Body of pancreas (tissue), 4 donors: ENCODE measurements at regions not wholly inside any gene's neighbourhood (a gene's known extent, or its start where the extent isn't known, plus 50 kb on each side); places are given as distances from the start of the nearest gene placed in this dataset.

Source experiments
- CTCF ChIP-seq, 7 experiments: fragments of 450-650 bp in 4 of 7; fragments of 200-600 bp in 3 of 7; sonication (generic) in 3 of 7; IDR thresholded peaks; one replicate each; pipeline ENCODE4 v1.5.1; 2016 to 2019; ENCODE audit warnings: antibody characterized with exemption in 7 of 7
- POLR2A ChIP-seq, 3 donors: fragments of 450-650 bp; IDR thresholded peaks; one replicate each; pipeline ENCODE4 v1.6.1; 2016; ENCODE audit warnings: antibody characterized with exemption in 3 of 3, mild to moderate bottlenecking in 2 of 3

- TF ChIP-seq CTCF (IDR thresholded peaks at IDR 0.05) = no peak
- TF ChIP-seq POLR2A (IDR thresholded peaks at IDR 0.05) = no peak
Measured at GRCh38 chr5:4984461-4984860, 155.7 kb upstream of the ADAMTS16 start.
